ENCODE measurements at regions not wholly inside any gene's neighbourhood (a gene's known extent, or its start where the extent isn't known, plus 50 kb on each side); places are given as distances from the start of the nearest gene placed in this dataset.

DNA sequence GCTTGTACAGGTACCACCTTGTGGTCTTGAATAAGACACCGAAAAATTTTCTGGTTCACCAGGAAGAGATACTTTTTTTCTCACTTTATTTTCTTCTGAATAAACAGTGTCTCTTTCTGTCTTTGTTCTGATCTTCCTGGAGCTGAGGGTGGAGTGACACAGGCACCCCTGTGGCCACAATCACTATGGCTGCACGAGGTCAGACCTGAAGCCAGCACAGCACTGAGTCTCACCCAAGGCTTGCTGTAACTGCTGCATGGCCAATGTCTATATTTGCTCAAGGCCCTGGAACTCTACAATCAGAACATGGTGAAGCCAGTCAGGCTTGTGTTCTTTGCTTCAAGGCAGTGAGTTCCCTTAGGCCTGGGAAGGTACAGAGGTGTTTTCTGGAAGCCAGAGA, 87.2 kb downstream of the GPR174 start:
- TF ChIP-seq, protein P1, sequence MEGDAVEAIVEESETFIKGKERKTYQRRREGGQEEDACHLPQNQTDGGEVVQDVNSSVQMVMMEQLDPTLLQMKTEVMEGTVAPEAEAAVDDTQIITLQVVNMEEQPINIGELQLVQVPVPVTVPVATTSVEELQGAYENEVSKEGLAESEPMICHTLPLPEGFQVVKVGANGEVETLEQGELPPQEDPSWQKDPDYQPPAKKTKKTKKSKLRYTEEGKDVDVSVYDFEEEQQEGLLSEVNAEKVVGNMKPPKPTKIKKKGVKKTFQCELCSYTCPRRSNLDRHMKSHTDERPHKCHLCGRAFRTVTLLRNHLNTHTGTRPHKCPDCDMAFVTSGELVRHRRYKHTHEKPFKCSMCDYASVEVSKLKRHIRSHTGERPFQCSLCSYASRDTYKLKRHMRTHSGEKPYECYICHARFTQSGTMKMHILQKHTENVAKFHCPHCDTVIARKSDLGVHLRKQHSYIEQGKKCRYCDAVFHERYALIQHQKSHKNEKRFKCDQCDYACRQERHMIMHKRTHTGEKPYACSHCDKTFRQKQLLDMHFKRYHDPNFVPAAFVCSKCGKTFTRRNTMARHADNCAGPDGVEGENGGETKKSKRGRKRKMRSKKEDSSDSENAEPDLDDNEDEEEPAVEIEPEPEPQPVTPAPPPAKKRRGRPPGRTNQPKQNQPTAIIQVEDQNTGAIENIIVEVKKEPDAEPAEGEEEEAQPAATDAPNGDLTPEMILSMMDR (IDR thresholded peaks at IDR 0.05) = no peak
- TF ChIP-seq POLR2AphosphoS5 (IDR thresholded peaks at IDR 0.05) (no peak), EP300 (IDR thresholded peaks at IDR 0.05) (no peak), POLR2A (IDR thresholded peaks at IDR 0.05) (no peak)
